OCI-M1 (cell line): ENCODE measurements at regions not wholly inside any gene's neighbourhood (a gene's known extent, or its start where the extent isn't known, plus 50 kb on each side); places are given as distances from the start of the nearest gene placed in this dataset.
"Not testable (repeated sequence)": the region's sequence is repeated elsewhere in the genome, so short reads cannot be mapped to it uniquely, and the experiment has no call there.

Experiments used
- DNase-seq: peaks from one replicate; lab custom pipeline; 2025; lab: John Stamatoyannopoulos, UW

DNA sequence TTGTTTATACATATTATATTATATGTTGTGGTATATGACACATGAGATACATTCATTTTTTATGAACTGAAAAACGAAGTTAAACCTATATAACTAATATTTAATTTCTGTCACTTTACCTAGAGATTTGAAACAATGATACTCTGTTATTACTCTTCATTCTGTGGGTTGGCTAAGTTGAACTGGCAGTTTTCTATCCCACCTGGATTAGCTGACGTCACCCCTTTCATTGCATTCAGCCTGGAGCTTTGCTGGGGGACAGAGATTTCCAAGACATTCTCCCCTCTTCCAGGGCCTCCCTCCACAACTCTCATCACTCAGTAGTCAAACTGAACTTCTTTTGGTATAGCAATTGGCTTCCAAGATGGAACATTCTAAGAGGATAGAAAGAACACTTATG, 309.2 kb upstream of the SATB1 start:
- no peak for DNase-seq

DNA sequence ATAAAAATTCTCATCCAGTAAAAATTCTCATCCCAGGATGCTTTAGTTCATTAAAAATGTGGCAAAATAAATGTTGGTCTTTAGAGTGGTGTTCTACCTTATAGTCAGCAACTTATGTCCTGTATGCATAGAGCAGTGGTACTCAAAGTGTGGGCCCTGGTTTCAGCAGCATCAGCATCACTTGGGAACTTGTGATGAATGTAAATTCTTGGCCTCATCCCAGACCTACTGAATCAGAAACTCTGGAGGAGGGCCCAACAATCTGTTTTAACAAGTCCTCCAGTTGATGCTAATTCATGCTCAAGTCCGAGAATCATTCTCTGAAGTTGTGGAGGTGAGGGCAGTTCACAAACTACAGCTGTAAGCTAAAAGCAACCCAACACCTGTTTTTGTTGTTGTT, 307.3 kb upstream of the SATB1 start:
- no peak for DNase-seq

DNA sequence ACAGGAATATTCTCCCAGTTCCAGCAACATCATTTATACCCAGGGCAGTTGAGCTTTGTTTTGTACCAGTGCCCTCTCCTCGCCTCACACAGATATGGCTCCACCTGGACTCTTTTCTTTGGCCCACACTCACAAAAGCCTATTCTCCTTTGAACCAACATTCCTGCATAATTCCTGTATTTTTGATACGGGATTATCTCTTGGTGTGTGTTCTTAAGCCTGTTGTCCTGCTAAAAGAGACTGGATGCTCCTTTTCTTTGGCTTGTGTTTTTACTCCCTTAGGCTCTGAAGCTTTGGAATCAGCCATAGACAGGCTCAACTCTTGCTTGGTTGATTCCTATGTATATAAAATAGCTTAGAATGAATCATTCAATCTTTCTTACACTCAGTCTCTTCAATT, 305.4 kb upstream of the SATB1 start:
- DNase-seq, result no peak

DNA sequence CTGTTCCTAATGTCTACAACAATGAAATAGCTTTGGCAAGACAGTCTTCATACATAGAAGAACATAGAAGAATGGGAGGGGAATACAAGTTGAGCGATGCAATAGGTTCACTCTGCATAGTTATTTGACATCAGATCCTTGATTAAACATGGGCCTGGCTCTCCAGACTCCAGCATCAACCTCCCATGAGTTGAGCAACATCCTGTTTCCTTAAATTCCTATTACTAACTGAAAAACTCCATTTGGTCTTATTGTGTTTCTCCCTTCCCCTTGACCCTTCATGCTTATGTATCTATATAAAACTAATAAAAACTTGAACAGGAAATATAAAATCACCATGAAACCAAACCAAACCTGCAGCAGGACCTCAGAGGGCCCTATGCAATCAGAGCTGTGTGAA, 304.5 kb upstream of the SATB1 start:
- DNase-seq, result no peak

DNA sequence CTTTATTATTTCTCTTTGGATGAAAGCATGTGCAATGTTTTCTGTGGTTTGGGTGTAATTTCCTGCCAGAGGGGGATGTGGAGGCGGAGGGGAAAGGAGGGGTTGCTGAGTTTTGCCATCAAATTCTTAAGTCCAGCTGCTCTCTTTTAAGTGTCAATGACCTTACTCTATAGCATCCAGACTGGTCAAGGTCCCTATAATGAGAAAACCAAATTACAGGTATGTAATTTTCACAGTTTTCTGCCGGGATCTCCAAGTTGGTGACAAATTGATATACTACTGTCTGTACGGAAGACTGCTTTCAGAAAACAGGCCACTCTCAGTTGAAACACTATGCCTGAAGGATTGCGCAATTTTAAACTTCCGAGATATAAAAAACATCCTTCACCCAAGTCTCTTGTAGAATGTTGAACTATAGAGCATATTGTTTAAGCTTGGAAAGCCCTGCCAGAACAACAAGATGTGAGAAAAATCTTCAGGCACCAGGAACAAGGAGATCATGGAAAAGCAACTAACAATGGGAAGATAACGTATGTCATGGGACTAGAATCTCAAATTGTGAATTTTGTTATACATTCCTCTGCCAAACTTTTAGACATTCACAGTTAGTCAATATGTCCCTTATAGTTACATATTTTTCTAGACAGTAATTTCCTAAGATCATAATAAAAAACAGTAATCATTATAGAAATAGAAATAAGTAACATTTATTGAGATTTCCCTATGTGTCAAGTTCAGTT, 300.7 kb upstream of the SATB1 start:
- DNase-seq, result peak; percentile 43

DNA sequence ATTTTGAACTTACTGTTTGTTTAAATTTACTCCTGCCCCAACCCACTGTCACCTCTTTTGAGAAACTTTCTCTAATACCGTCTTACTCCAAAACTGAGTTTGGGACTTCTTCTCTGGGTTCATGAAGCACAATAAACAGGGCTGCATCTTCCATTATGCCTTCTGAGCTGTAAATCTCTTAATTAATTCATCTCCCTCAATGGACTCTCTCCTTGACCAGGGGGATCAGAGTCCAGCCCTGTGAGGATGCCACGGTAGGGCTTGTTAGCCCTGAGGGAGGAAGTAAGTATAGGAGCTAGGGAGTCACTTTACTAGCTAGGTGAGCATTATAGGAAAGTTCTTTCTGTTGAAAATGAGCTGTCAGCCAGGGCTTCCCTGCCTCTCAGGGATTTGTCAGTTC, 299.3 kb upstream of the SATB1 start:
- no peak for DNase-seq

DNA sequence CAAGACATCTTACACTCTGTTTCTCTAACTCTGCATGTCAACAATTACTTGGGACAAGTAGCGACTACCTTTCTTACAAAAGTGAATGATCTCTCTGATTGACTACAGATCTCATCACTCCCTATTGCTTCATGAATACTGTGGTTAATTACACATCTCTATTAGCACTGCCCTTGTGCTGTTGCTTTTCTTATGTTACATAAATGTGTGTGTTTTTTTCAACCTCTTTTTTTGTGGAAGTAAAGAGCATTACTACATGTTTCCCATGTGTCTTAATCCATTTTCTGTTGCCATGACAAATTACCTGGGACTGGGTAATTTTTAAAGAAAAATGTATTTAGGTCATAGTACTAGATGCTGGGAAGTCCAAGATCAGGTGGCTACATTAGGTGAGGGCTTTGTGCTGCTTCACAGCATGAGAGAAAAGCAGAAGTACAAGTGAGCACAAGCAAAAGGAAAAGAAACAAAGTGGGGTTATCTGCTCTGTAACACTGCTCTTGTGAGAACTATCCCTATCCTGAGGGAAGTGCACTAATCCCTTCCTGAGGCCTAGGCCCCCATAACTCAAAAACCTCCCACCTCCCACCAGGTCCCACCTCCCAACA, 298.2 kb upstream of the SATB1 start:
- DNase-seq, result peak; percentile 9

DNA sequence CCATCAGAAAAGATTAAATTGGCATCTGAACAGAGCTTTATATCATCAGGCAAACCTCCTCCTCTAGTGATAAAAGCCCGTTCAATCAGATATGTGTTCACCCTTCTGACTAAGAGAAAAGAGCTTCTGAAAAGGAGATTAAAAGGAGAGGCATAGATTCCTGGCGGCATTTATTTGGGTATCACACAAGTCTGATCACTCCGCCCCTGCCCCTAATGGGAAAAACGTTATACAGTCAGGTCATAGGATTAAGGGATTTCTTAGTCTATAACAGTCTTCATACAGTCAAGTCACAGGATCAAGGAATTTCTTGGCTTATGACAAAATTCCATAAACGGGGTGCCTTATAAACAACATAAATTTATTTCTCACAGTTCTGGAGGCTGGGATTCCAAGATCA, 295.4 kb upstream of the SATB1 start:
- DNase-seq, result no peak

DNA sequence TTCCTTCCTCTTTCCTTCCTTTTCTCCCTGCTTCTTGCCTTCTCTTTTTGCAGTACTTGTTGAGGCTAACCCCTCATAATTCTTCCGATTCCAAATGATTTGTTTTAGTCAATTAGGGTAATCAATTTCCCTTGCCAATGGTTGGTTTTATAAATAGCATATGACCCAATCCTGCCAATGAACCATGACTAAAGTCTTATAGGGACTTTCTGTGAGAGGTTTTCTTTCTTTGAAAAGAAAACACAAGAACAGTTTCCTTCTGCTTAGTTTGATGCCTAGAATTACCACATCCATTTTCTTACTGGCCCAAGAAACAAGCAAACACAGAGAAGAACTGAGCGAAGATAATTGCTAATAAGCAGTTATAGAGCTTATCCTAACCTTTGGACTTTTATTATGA, 292.5 kb upstream of the SATB1 start:
- no peak for DNase-seq

DNA sequence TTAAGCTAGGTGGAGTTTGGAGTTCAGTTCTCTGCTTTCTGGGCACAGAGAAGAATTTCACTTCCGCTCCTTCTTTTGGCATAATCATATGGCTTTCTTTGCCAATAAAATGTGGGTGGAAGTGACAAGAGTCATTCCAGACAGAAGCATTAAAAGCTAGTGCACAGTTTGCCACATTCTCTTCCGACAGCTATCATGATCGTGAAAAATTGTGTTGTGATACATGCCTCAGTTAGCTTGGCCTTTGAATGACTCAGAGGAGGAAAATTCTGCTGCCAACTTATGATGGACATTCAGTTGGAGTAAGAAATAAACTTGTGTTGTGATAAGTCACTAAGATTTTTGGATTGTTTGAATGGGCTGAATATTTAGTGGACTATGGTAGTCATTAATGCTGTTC, 291.7 kb upstream of the SATB1 start:
- no peak for DNase-seq

DNA sequence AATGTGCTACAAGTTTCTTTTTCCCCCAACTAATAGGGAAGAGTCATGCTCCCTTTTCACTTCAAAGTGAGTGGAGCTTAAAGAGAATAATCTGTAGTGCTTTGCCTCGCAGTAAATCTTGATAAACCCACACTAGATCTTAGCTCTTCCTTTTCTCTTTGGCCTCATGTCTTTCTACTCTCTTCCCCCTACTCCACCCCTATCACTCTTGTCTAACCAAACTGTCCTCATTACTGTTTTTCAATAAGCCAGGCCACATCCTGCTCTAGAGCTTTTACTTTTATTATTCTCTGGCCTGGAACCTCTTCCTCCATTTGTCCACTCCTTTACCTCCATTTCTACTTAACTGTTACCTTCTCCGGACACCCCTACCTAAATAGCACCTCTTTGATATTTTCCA, 291.0 kb upstream of the SATB1 start:
- no peak for DNase-seq

DNA sequence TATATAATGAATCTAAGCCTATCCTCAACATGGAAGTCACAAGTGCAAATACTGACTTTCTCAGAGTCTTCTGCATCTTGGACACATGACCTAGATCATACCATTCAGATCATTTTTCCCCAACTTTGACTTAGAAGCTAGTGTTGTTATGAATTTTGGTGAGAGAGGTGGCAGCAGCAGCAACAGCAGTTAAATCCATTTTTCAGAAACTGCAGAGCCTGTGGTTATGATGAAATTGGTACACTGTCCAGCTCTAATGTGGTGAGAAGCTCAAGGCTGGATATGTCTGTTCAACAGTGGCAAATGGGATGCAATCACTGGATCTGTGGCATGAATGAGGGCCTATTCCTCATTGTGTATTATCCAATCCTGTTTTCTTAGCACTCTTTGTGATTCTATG, 290.1 kb upstream of the SATB1 start:
- no peak for DNase-seq

DNA sequence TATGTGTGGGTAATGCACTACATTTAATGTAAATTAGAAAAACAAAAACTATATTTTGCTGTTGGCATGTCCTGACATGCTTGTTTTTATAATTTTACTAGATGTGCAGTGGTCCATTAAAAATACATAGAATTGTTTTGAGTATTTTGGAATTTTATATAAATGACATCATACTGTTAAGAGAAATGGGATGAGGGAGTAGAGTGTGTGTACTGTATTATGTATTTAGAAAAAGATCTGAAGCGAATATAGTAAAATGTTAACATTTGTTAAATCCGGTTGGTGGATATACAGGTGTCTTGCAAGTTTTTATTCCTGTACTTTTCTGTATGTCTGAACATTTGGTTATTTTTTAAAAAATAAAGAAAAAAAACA, 288.4 kb upstream of the SATB1 start:
- no peak for DNase-seq

DNA sequence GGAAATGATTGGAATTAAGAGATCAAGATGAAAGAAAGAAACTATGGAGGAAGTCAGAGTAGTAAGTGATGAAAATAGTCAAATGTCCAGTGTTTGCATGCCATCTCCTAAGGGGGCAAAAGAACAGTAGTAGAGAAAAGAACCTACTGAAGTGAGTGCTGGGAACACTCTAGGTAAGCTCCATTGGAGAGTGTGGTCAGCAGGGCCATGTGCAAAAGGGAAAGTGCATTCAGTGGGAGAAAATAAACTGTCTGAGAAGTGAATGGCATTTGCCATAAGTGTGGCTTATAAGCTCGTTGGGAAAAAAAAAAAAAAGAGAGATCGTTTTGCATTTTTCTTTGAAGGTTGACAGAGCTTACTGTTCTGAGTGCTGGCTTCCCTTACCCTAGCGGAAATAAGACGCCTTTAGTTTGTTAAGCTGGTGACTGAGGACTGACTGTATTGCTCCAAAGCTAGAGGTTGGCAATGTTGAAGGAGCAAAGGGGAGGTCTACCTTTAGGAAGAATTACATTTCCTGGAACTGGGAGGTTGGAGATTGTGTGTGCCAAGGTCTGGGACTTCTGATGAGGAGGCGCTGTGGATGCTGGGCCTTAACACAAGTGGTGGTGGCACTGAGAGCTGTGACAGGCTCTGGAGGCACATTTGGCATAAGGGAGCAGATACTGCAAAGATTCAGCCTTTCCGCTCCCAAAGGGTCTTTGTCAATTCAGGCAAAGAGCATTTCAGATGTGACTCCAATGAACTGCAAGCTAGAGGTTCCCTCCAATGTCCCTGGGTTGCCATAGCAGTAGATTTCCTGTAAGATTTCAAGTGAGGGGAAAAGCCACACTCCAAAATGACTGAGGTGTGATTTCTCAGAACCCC, 287.8 kb upstream of the SATB1 start:
- DNase-seq, result no peak

DNA sequence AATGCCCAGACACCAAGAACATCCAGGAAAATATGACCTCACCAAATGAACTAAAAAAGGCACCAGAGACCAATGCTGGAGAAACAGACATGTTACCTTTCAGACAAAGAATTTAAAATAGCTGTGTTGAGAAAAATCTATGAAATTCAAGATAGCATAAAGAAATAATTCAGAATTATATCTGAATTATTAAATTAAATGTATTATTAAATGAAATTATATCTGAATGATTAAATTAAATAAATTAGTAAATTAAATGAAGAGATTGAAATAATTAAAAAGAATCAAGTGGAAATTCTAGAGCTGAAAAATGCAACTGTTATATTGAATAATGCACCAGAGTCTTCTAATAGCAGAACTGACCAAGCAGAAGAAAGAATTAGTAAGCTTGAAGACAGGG, 279.2 kb upstream of the SATB1 start:
- no peak for DNase-seq

DNA sequence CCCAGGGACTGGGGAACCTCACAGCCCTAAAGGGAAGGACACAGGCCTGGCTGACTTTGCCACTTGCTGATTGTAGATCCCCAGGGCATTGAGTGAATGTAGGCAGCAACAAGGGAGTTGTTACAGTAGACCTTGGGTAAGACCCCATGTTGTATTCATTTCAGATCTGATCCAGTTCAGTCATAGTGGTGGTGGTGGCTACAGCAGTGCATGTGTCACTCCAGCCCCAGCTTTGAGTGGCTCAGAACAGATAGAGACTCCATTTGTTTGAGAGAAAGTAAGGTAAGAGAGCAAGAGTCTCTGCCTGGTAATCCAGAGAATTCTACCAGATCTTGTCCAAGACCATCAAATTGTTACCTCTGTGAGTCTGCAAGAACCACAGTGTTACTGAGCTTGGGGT, 278.7 kb upstream of the SATB1 start:
- DNase-seq, result no peak

DNA sequence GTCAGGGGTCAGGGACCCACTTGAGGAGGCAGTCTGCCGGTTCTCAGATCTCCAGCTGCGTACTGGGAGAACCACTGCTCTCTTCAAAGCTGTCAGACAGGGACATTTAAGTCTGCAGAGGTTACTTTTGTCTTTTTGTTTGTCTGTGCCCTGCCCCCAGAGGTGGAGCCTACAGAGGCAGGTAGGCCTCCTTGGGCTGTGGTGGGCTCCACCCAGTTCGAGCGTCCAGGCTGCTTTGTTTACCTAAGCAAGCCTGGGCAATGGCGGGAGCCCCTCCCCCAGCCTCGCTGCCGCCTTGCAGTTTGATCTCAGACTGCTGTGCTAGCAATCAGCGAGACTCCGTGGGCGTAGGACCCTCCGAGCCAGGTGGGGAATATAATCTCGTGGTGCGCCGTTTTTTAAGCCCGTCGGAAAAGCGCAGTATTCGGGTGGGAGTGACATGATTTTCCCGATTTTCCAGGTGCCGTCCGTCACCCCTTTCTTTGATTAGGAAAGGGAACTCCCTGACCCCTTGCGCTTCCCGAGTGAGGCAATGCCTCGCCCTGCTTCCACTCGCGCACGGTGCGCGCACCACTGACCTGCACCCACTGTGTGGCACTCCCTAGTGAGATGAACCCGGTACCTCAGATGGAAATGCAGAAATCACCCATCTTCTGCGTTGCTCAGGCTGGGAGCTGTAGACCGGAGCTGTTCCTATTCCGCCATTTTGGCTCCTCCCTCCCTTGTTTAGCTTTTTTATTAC, 268.6 kb upstream of the SATB1 start:
- DNase-seq, result not testable (repeated sequence)

DNA sequence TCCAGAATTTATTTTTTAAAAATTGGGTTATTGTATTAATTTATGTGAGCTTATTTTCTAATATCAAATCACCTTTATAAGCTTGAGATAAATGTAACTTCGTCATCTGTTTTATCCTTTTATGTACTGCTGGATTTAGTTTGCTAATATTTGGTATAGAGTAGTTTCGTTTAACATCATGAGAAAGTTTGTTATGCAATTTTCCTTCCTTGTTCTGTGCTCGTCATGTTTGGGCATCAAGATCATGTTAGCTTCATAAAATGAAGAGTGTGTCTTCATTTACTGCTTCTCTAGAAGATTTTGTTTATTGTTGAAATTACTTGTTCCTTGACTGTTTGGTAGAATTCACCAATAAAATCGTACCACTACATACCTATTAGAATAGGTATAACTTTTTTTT, 262.1 kb upstream of the SATB1 start:
- no peak for DNase-seq

DNA sequence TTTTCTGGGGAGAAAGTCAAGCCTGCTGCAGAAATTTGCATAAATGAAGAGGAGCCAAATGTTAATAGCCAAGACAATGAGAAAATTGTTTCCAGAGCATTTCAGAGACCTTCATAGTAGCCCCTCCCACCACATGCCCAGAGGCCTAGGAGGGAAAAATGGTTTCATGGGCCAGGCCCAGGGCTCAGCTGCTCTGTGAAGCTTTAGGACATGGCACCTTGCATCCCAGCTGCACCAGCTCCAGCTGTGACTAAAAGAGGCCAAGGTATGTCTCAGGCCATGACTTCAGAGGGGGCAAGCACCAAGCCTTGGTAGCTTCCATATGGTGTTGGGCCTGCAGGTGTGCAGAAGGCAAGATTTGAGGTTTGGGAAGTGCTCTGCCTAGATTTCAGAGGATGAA, 258.8 kb upstream of the SATB1 start:
- no peak for DNase-seq

DNA sequence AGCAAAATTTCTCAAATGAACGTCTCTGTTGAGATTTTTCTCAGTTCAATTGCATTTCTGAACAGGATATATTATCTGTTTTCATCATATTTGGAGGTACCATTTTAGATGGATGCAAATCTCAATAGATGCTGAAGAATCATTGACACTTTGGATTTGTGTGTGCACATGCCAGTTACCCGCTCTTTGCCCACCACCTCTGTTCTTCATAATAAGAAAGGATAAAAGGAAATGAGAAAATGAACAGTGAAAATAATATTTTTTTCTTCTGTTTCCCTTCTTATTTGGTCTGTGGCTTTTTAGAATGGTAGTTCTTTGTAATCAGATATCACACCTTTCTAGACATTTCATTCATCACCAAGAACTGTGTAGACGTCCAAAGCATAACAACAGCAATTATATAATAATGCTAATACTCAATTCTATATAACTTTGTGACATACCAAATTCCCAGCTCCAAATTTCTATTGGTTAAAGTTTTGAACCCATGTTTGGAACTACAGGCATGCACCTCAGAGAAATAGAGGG, 256.7 kb upstream of the SATB1 start:
- no peak for DNase-seq

DNA sequence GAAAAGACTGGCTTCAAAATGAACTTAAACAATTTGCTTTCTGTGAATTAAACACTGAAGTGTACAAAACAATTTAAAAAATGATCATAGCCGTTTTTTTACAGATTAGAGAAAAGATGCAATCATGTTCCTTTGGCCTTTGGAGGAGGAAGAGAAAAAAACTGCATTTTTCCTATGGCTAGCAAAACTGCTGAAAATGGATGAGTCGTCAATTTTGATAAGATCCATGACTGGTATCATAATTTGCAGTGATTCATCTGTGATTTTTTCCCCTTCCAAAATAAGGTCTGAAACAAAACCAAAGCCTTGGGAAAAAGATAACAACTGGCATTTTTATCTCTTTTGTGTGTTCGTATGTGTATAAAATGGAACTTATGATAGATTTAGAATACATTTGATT, 255.6 kb upstream of the SATB1 start:
- no peak for DNase-seq

DNA sequence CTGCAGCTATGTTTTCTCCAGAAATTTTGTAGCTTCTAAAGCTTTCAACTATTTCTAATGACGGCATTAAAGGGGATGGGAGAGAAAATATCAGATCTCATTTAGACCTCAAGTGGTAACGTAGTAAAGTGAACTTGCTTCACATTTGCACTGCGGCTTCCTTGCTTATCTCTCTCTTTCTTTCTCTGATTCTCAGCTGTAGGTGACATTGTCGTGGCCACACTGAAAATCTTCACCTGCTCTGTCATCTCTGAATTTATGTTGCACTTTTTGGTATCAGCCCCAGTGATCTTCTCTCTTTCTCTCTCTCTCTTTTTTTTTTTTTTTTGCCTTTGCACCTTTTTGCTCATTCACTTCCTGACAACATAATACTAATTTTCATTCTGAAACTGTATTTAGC, 254.1 kb upstream of the SATB1 start:
- no peak for DNase-seq
